Astrocyte (in vitro differentiated cells and primary cell): ENCODE measurements at regions not wholly inside any gene's neighbourhood (a gene's known extent, or its start where the extent isn't known, plus 50 kb on each side); places are given as distances from the start of the nearest gene placed in this dataset.

Experiments
- EZH2 ChIP-seq: IDR thresholded peaks from 2 replicates; pipeline ENCODE4 v1.6.1; 2012; ENCODE audit warnings: mild to moderate bottlenecking, low read length, inconsistent platforms; ENCODE audit not compliant: insufficient read depth
- TF ChIP-seq, protein P1 (sequence below): IDR thresholded peaks from 2 replicates; pipeline ENCODE4 v1.5.1; 2011; ENCODE audit warnings: low read depth, mild to moderate bottlenecking, inconsistent platforms, low read length, moderate library complexity; ENCODE audit not compliant: insufficient read depth

DNA sequence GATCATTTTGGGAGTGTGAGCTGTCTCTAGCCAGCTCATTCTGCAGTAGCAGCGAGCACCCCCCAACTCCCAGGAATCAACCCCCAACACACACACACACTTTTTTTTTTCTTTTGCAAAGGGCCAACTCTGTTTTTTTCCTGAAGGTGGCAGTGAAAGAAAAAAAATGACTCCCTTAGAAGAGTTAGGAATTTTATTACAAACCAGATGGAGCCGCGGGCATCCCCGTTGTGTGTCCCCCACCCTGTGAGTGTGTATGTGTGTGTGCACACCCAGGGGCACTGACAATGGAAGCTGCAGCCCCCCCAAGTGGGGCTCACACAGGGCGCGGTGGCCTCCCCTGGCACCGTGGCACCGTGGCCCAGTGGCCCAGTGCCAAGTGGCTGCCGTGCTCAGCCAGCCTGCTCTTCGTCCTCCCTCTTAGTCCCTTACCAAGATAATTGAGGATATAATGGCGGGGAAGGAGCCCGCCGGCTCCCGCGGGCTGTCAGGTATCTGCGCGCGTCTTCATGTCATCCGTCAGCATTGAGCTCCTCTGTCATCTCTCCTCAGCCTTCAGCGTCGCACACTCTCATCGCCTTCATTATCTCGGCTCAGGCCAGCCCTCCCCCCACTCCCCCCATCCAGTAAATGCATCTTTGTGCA is 314.1 kb downstream of the ZNF536 start:
- TF ChIP-seq, protein P1, sequence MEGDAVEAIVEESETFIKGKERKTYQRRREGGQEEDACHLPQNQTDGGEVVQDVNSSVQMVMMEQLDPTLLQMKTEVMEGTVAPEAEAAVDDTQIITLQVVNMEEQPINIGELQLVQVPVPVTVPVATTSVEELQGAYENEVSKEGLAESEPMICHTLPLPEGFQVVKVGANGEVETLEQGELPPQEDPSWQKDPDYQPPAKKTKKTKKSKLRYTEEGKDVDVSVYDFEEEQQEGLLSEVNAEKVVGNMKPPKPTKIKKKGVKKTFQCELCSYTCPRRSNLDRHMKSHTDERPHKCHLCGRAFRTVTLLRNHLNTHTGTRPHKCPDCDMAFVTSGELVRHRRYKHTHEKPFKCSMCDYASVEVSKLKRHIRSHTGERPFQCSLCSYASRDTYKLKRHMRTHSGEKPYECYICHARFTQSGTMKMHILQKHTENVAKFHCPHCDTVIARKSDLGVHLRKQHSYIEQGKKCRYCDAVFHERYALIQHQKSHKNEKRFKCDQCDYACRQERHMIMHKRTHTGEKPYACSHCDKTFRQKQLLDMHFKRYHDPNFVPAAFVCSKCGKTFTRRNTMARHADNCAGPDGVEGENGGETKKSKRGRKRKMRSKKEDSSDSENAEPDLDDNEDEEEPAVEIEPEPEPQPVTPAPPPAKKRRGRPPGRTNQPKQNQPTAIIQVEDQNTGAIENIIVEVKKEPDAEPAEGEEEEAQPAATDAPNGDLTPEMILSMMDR: peak; percentile 3
- TF ChIP-seq EZH2: no peak
